ENCODE measurements at regions not wholly inside any gene's neighbourhood (a gene's known extent, or its start where the extent isn't known, plus 50 kb on each side); places are given as distances from the start of the nearest gene placed in this dataset.

DNA sequence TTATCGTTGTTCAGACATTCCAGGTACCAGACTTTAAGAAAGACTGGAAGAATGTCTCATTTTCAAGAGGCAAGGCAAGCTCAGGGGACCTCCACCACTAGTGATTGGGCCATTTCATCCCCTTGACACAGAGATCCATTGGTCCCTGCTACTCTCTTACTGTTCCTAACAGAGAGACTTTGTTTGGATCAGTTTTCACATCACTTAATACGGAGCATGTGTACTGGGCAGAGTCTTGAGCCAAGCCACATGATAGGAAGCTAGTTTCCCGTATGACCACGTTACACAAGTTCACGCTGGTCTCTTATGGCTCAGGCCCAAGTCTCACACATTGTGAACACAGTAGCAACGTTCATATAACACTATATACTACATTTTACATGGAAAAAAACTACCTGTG lies 269.9 kb downstream of the BAMBI start:
- Histone ChIP-seq H3F3A (replicated peaks; ENCODE audit: low read depth) (no peaks in the 10 kb centered on the region), H3K79me2 (replicated peaks; ENCODE audit: insufficient read depth) (no peaks in the 10 kb centered on the region), H3K27ac (ENCODE audit: low read depth) (no peak overlapping the region), H3K4me1 (ENCODE audit: insufficient read depth) (no peaks in the 10 kb centered on the region), H3K36me3 (ENCODE audit: insufficient read depth) (no peaks in the 10 kb centered on the region), H3K27me3 (ENCODE audit: insufficient read depth) (no peaks in the 10 kb centered on the region), H2AFZ (no peak overlapping the region), H3K9me2 (ENCODE audit: insufficient read depth) (no peaks in the 10 kb centered on the region), H4K20me1 (replicated peaks; ENCODE audit: insufficient read depth) (no peaks in the 10 kb centered on the region), H3K4me2 (no peak overlapping the region), H3K4me3 (no peak overlapping the region)
- DNase-seq (ENCODE audit: low spot score), result no peak
- H3K36me3 Mint-ChIP-seq (ENCODE audit: low read depth), result no peaks in the 10 kb centered on the region; the same call in 2 of the 3 replicates
- TF ChIP-seq, protein P1, sequence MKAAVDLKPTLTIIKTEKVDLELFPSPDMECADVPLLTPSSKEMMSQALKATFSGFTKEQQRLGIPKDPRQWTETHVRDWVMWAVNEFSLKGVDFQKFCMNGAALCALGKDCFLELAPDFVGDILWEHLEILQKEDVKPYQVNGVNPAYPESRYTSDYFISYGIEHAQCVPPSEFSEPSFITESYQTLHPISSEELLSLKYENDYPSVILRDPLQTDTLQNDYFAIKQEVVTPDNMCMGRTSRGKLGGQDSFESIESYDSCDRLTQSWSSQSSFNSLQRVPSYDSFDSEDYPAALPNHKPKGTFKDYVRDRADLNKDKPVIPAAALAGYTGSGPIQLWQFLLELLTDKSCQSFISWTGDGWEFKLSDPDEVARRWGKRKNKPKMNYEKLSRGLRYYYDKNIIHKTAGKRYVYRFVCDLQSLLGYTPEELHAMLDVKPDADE (IDR thresholded peaks at IDR 0.05), result no peak
- no peak for TF ChIP-seq EZH2 (IDR thresholded peaks at IDR 0.05; ENCODE audit: low read depth, unreplicated experiment)
- TF ChIP-seq POLR2AphosphoS5 (IDR thresholded peaks at IDR 0.05; ENCODE audit: low read depth), result no peak
- no peak for TF ChIP-seq EZH2phosphoT487 (IDR thresholded peaks at IDR 0.05; ENCODE audit: unreplicated experiment)
- no peak for TF ChIP-seq JUNB (IDR thresholded peaks at IDR 0.05; ENCODE audit: unreplicated experiment)
- H3K27ac Mint-ChIP-seq, result no peak overlapping the region
- H3K27me3 Mint-ChIP-seq (ENCODE audit: insufficient read depth, low read depth, poor library complexity), result peaks cover 5% of the 10 kb centered on the region
- H3K4me1 Mint-ChIP-seq, result no peaks in the 10 kb centered on the region
- peaks cover 2% of the 10 kb centered on the region; the same call in 2 of the 3 replicates for H3K9me3 Mint-ChIP-seq
- ATAC-seq, result no peak
- H3K4me3 Mint-ChIP-seq, result no peak overlapping the region

DNA sequence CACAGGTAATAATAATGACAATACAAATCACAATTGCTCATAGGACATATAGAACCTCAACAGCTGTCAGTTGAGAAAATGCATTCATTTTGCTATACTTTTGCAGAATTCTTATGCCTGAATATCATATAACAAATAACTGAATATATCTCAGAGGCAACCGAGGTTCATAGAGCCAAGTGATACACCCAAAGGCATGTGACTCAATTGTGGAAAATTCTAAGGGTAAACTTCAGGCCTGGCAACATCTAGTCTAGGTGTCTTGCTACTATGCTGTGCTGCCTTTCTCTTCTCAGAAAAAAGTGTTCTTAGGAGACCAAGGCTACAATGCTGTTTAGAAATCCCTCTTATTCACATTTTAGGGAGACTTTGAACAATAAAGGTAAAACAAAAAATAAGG lies 270.7 kb downstream of the BAMBI start:
- Histone ChIP-seq H3K9me2 (ENCODE audit: insufficient read depth) (no peaks in the 10 kb centered on the region), H3K79me2 (replicated peaks; ENCODE audit: insufficient read depth) (no peaks in the 10 kb centered on the region), H3K4me2 (no peak overlapping the region), H2AFZ (no peak overlapping the region), H4K20me1 (replicated peaks; ENCODE audit: insufficient read depth) (no peaks in the 10 kb centered on the region), H3K4me1 (ENCODE audit: insufficient read depth) (no peaks in the 10 kb centered on the region), H3K36me3 (ENCODE audit: insufficient read depth) (no peaks in the 10 kb centered on the region), H3K27me3 (ENCODE audit: insufficient read depth) (no peaks in the 10 kb centered on the region), H3F3A (replicated peaks; ENCODE audit: low read depth) (no peaks in the 10 kb centered on the region), H3K27ac (ENCODE audit: low read depth) (no peak overlapping the region), H3K4me3 (no peak overlapping the region)
- peaks cover 1% of the 10 kb centered on the region for H3K27me3 Mint-ChIP-seq (ENCODE audit: insufficient read depth, low read depth, poor library complexity)
- no peak overlapping the region for H3K4me3 Mint-ChIP-seq
- ATAC-seq, result no peak
- H3K27ac Mint-ChIP-seq, result no peak overlapping the region
- no peaks in the 10 kb centered on the region for H3K4me1 Mint-ChIP-seq
- no peaks in the 10 kb centered on the region; the same call in 2 of the 3 replicates for H3K36me3 Mint-ChIP-seq (ENCODE audit: low read depth)
- DNase-seq (ENCODE audit: low spot score), result no peak
- peaks cover 2% of the 10 kb centered on the region; the same call in 2 of the 3 replicates for H3K9me3 Mint-ChIP-seq
- TF ChIP-seq STAT1 (IDR thresholded peaks at IDR 0.05; ENCODE audit: unreplicated experiment) (no peak), POLR2AphosphoS5 (IDR thresholded peaks at IDR 0.05; ENCODE audit: low read depth) (no peak), CREB1 (CRISPR knock-in tag; IDR thresholded peaks at IDR 0.05; ENCODE audit: low read depth) (no peak), ZNF114 (CRISPR knock-in tag; IDR thresholded peaks at IDR 0.05) (no peak), NANOG (IDR thresholded peaks at IDR 0.05; ENCODE audit: borderline replicate concordance) (no peak), ZNF331 (CRISPR knock-in tag; IDR thresholded peaks at IDR 0.05; ENCODE audit: low read depth) (no peak), JUNB (IDR thresholded peaks at IDR 0.05; ENCODE audit: unreplicated experiment) (no peak)
- TF ChIP-seq, protein P2, sequence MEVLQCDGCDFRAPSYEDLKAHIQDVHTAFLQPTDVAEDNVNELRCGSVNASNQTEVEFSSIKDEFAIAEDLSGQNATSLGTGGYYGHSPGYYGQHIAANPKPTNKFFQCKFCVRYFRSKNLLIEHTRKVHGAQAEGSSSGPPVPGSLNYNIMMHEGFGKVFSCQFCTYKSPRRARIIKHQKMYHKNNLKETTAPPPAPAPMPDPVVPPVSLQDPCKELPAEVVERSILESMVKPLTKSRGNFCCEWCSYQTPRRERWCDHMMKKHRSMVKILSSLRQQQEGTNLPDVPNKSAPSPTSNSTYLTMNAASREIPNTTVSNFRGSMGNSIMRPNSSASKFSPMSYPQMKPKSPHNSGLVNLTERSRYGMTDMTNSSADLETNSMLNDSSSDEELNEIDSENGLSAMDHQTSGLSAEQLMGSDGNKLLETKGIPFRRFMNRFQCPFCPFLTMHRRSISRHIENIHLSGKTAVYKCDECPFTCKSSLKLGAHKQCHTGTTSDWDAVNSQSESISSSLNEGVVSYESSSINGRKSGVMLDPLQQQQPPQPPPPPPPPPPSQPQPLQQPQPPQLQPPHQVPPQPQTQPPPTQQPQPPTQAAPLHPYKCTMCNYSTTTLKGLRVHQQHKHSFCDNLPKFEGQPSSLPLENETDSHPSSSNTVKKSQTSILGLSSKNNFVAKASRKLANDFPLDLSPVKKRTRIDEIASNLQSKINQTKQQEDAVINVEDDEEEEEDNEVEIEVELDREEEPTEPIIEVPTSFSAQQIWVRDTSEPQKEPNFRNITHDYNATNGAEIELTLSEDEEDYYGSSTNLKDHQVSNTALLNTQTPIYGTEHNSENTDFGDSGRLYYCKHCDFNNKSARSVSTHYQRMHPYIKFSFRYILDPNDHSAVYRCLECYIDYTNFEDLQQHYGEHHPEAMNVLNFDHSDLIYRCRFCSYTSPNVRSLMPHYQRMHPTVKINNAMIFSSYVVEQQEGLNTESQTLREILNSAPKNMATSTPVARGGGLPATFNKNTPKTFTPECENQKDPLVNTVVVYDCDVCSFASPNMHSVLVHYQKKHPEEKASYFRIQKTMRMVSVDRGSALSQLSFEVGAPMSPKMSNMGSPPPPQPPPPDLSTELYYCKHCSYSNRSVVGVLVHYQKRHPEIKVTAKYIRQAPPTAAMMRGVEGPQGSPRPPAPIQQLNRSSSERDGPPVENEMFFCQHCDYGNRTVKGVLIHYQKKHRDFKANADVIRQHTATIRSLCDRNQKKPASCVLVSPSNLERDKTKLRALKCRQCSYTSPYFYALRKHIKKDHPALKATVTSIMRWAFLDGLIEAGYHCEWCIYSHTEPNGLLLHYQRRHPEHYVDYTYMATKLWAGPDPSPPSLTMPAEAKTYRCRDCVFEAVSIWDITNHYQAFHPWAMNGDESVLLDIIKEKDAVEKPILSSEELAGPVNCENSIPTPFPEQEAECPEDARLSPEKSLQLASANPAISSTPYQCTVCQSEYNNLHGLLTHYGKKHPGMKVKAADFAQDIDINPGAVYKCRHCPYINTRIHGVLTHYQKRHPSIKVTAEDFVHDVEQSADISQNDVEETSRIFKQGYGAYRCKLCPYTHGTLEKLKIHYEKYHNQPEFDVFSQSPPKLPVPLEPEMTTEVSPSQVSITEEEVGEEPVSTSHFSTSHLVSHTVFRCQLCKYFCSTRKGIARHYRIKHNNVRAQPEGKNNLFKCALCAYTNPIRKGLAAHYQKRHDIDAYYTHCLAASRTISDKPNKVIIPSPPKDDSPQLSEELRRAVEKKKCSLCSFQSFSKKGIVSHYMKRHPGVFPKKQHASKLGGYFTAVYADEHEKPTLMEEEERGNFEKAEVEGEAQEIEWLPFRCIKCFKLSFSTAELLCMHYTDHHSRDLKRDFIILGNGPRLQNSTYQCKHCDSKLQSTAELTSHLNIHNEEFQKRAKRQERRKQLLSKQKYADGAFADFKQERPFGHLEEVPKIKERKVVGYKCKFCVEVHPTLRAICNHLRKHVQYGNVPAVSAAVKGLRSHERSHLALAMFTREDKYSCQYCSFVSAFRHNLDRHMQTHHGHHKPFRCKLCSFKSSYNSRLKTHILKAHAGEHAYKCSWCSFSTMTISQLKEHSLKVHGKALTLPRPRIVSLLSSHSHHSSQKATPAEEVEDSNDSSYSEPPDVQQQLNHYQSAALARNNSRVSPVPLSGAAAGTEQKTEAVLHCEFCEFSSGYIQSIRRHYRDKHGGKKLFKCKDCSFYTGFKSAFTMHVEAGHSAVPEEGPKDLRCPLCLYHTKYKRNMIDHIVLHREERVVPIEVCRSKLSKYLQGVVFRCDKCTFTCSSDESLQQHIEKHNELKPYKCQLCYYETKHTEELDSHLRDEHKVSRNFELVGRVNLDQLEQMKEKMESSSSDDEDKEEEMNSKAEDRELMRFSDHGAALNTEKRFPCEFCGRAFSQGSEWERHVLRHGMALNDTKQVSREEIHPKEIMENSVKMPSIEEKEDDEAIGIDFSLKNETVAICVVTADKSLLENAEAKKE (CRISPR knock-in tag; IDR thresholded peaks at IDR 0.05), result no peak
- TF ChIP-seq, protein P3, sequence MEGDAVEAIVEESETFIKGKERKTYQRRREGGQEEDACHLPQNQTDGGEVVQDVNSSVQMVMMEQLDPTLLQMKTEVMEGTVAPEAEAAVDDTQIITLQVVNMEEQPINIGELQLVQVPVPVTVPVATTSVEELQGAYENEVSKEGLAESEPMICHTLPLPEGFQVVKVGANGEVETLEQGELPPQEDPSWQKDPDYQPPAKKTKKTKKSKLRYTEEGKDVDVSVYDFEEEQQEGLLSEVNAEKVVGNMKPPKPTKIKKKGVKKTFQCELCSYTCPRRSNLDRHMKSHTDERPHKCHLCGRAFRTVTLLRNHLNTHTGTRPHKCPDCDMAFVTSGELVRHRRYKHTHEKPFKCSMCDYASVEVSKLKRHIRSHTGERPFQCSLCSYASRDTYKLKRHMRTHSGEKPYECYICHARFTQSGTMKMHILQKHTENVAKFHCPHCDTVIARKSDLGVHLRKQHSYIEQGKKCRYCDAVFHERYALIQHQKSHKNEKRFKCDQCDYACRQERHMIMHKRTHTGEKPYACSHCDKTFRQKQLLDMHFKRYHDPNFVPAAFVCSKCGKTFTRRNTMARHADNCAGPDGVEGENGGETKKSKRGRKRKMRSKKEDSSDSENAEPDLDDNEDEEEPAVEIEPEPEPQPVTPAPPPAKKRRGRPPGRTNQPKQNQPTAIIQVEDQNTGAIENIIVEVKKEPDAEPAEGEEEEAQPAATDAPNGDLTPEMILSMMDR (conservative IDR thresholded peaks at IDR 0.05; ENCODE audit: low read depth in 2 of 2), result no peak
- TF ChIP-seq, protein P1 (IDR thresholded peaks at IDR 0.05), result no peak

Data from GM23338 (cell line).